Ishikawa (cell line): ENCODE measurements at regions not wholly inside any gene's neighbourhood (a gene's known extent, or its start where the extent isn't known, plus 50 kb on each side); places are given as distances from the start of the nearest gene placed in this dataset.

Experiments used
- CEBPB ChIP-seq: IDR thresholded peaks from 2 replicates; pipeline ENCODE4 v1.6.1; 2012
- CREB1 ChIP-seq: IDR thresholded peaks from 2 replicates; pipeline ENCODE4 v1.6.1; 2012; ENCODE audit warnings: low read depth
- EGR1 ChIP-seq: IDR thresholded peaks from 2 replicates; pipeline ENCODE4 v1.6.1; 2012
- EP300 ChIP-seq: IDR thresholded peaks from 2 replicates; pipeline ENCODE4 v1.6.1; 2012; ENCODE audit warnings: borderline replicate concordance
- FOXM1 ChIP-seq: IDR thresholded peaks from 2 replicates; pipeline ENCODE4 v1.6.1; 2012; ENCODE audit warnings: low read depth, borderline replicate concordance
- NFIC ChIP-seq: IDR thresholded peaks from 2 replicates; pipeline ENCODE4 v1.6.1; 2012
- RAD21 ChIP-seq: IDR thresholded peaks from 2 replicates; pipeline ENCODE4 v1.6.1; 2012; ENCODE audit warnings: low read depth
- TAF1 ChIP-seq: IDR thresholded peaks from 2 replicates; pipeline ENCODE4 v1.6.1; 2012; ENCODE audit warnings: low read depth, mild to moderate bottlenecking
- TCF12 ChIP-seq: IDR thresholded peaks from 2 replicates; pipeline ENCODE4 v1.6.1; 2012; ENCODE audit warnings: low read depth
- TEAD4 ChIP-seq: IDR thresholded peaks from 2 replicates; pipeline ENCODE4 v1.6.1; 2012
- YY1 ChIP-seq: IDR thresholded peaks from 2 replicates; pipeline ENCODE4 v1.6.1; 2012; ENCODE audit warnings: low read depth
- ZBTB7A ChIP-seq: IDR thresholded peaks from 2 replicates; pipeline ENCODE4 v1.6.1; 2012; ENCODE audit warnings: low read depth
- TF ChIP-seq, protein P1 (sequence below): IDR thresholded peaks from 2 replicates; pipeline ENCODE4 v1.6.1; 2012; ENCODE audit warnings: low read depth, mild to moderate bottlenecking
- TF ChIP-seq, protein P2 (sequence below): IDR thresholded peaks from 2 replicates; pipeline ENCODE4 v1.6.1; 2012
- TF ChIP-seq, protein P3 (sequence below): IDR thresholded peaks from 2 replicates; pipeline ENCODE4 v1.6.1; 2012

DNA sequence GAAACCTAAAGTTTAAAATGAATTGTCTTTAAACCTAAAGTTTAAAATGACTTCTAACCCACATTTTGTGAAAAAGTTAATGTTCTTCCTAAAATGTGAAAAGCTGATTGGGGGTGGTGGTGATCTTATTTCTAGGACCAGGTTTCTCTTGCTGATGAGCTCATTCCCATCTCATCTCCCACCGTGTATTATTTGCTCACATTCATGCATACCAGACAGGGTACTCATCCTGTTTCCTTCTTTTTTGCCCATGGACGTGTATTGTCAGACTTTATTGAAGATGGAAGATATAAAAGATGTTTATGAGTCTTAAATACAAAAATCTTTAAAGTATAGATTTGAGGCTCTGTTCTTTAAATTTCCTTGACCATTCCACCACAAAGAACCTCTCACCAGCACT, 70.1 kb upstream of the MPHOSPH6 start:
- TF ChIP-seq, protein P1, sequence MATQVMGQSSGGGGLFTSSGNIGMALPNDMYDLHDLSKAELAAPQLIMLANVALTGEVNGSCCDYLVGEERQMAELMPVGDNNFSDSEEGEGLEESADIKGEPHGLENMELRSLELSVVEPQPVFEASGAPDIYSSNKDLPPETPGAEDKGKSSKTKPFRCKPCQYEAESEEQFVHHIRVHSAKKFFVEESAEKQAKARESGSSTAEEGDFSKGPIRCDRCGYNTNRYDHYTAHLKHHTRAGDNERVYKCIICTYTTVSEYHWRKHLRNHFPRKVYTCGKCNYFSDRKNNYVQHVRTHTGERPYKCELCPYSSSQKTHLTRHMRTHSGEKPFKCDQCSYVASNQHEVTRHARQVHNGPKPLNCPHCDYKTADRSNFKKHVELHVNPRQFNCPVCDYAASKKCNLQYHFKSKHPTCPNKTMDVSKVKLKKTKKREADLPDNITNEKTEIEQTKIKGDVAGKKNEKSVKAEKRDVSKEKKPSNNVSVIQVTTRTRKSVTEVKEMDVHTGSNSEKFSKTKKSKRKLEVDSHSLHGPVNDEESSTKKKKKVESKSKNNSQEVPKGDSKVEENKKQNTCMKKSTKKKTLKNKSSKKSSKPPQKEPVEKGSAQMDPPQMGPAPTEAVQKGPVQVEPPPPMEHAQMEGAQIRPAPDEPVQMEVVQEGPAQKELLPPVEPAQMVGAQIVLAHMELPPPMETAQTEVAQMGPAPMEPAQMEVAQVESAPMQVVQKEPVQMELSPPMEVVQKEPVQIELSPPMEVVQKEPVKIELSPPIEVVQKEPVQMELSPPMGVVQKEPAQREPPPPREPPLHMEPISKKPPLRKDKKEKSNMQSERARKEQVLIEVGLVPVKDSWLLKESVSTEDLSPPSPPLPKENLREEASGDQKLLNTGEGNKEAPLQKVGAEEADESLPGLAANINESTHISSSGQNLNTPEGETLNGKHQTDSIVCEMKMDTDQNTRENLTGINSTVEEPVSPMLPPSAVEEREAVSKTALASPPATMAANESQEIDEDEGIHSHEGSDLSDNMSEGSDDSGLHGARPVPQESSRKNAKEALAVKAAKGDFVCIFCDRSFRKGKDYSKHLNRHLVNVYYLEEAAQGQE, result no peak
- TF ChIP-seq EP300 (no peak), NFIC (no peak), RAD21 (no peak), FOXM1 (no peak), TAF1 (no peak), ZBTB7A (no peak), TCF12 (no peak), CEBPB (no peak), TEAD4 (no peak), EGR1 (no peak), YY1 (no peak), CREB1 (no peak)
- TF ChIP-seq, protein P2, sequence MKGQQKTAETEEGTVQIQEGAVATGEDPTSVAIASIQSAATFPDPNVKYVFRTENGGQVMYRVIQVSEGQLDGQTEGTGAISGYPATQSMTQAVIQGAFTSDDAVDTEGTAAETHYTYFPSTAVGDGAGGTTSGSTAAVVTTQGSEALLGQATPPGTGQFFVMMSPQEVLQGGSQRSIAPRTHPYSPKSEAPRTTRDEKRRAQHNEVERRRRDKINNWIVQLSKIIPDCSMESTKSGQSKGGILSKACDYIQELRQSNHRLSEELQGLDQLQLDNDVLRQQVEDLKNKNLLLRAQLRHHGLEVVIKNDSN, result no peak
- TF ChIP-seq, protein P3, sequence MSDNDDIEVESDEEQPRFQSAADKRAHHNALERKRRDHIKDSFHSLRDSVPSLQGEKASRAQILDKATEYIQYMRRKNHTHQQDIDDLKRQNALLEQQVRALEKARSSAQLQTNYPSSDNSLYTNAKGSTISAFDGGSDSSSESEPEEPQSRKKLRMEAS, result no peak

DNA sequence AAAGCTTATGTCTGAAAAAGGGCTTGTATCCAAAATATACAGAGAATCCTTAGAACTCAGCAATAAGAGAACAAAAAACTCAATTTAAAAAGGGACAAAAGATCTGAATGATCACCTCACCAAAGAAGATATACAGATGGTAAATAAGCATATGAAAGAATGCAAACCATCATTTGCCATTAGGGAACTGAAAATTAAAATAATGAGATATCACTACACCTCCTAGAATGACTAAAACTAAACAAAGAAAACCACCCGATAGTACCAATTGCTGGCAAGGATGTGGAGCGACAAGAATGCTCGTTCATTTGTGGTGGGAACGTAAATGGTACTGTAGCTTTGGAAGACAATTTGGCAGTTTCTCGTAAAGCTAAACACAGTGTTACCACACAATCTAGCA, 66.9 kb upstream of the MPHOSPH6 start:
- TF ChIP-seq FOXM1, result no peak
- TF ChIP-seq CREB1, result no peak
- no peak for TF ChIP-seq RAD21
- no peak for TF ChIP-seq TEAD4
- TF ChIP-seq ZBTB7A, result no peak
- TF ChIP-seq, protein P3, result no peak
- no peak for TF ChIP-seq NFIC
- no peak for TF ChIP-seq YY1
- TF ChIP-seq, protein P1, result no peak
- no peak for TF ChIP-seq EP300
- TF ChIP-seq EGR1, result no peak
- TF ChIP-seq, protein P2, result no peak
- no peak for TF ChIP-seq TAF1
- TF ChIP-seq CEBPB, result no peak
- TF ChIP-seq TCF12, result no peak

DNA sequence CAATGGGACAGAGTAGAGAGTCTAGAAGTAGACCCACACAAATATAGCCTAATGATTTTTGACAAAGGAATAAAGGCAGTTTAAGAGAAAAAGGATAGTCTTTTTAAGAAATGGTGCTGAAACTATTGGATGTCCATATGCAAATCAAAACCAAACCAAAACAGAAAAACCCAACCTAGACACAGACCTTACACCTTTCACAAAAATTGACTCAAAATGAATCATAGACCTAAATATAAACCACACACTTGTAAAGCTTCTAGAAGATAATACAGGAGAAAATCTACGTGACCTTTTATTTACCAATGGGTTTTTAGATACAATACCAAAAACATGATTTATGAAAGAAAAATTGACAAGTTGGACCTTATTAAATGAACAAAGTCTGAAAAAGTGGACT, 66.4 kb upstream of the MPHOSPH6 start:
- TF ChIP-seq TEAD4 (no peak), YY1 (no peak), ZBTB7A (no peak), TAF1 (no peak)
- TF ChIP-seq, protein P1, result no peak
- TF ChIP-seq, protein P3, result no peak

DNA sequence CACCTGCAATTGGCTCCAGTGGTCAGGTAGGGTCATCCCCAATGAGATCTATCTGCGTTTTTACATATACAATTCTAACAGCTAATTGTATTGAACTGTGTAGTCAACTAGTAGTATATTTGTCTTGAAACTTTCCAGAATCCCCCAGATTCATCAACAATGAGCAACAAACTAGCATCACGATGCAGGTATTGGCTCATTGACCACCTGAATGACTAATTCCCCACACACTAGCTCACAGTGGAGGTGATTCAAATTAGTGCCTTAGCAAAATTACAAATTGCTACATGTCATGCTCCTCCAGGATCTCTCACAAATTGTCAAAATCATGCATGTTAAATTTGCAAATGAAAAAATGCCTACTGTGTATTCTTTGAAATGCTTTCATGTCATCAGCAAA, 62.8 kb upstream of the MPHOSPH6 start:
- TF ChIP-seq CEBPB (no peak), CREB1 (no peak), TCF12 (no peak), TEAD4 (no peak), YY1 (no peak), EP300 (no peak), RAD21 (no peak), ZBTB7A (no peak), TAF1 (no peak), NFIC (no peak), EGR1 (no peak)
- TF ChIP-seq, protein P1, result no peak
- TF ChIP-seq, protein P2, result no peak
- TF ChIP-seq, protein P3, result no peak
